Astrocyte (in vitro differentiated cells and primary cell): ENCODE measurements at regions not wholly inside any gene's neighbourhood (a gene's known extent, or its start where the extent isn't known, plus 50 kb on each side); places are given as distances from the start of the nearest gene placed in this dataset.
A peak's percentile ranks its signal among the peaks of the same experiment; 100 is the strongest.

Experiments
- DNase-seq: peaks from one replicate; pipeline ENCODE4 v3.0.0-alpha.2; 2010; ENCODE audit warnings: low read depth
- FAIRE-seq: peaks from 2 replicates; lab custom pipeline; 2011; peaks lifted over from hg19 to GRCh38; lab: Jason Lieb, UNC
- H2AFZ ChIP-seq: 2 replicates; pipeline ENCODE4 v1.6.0; 2012; ENCODE audit warnings: low read depth, low read length, inconsistent platforms
- H3K27ac ChIP-seq: 2 replicates; pipeline ENCODE4 v1.5.1; 2011; ENCODE audit warnings: low read depth, low read length, inconsistent platforms
- H3K27me3 ChIP-seq: 2 replicates; pipeline ENCODE4 v1.6.0; 2011; ENCODE audit warnings: low read length, inconsistent platforms; ENCODE audit not compliant: insufficient read depth
- H3K36me3 ChIP-seq: 2 replicates; pipeline ENCODE4 v1.5.1; 2011; ENCODE audit warnings: low read length, inconsistent platforms; ENCODE audit not compliant: insufficient read depth
- H3K4me1 ChIP-seq: 2 replicates; pipeline ENCODE4 v1.5.1; 2011; ENCODE audit warnings: low read length, inconsistent platforms; ENCODE audit not compliant: insufficient read depth
- H3K4me2 ChIP-seq: 2 replicates; pipeline ENCODE4 v1.6.0; 2012; ENCODE audit warnings: low read length, inconsistent platforms
- H3K4me3 ChIP-seq: 2 replicates; pipeline ENCODE4 v1.5.1; 2011; ENCODE audit warnings: low read depth, mild to moderate bottlenecking, low read length, inconsistent platforms; ENCODE audit not compliant: insufficient read depth
- H3K79me2 ChIP-seq: 2 replicates; pipeline ENCODE4 v1.6.0; 2012; ENCODE audit warnings: mild to moderate bottlenecking, low read length, inconsistent platforms; ENCODE audit not compliant: insufficient read depth
- H3K9ac ChIP-seq: 2 replicates; pipeline ENCODE4 v1.6.0; 2012; ENCODE audit warnings: mild to moderate bottlenecking, low read length, inconsistent platforms
- H3K9me3 ChIP-seq: 2 replicates; pipeline ENCODE4 v1.5.1; 2012; ENCODE audit warnings: low read depth, mild to moderate bottlenecking, low read length, inconsistent platforms; ENCODE audit not compliant: insufficient read depth
- H4K20me1 ChIP-seq: 2 replicates; pipeline ENCODE4 v1.6.0; 2012; ENCODE audit warnings: low read length, inconsistent platforms; ENCODE audit not compliant: insufficient read depth
- H3K27ac Mint-ChIP-seq: one replicate; pipeline ENCODE4 v1.8.0; 2021; ENCODE audit warnings: mild to moderate bottlenecking, mixed read lengths; ENCODE audit not compliant: unreplicated experiment
- H3K27me3 Mint-ChIP-seq: one replicate; pipeline ENCODE4 v1.8.0; 2021; ENCODE audit warnings: low read depth, mixed read lengths; ENCODE audit not compliant: unreplicated experiment
- H3K36me3 Mint-ChIP-seq: one replicate; pipeline ENCODE4 v1.8.0; 2021; ENCODE audit warnings: low read depth, mixed read lengths; ENCODE audit not compliant: unreplicated experiment
- H3K4me1 Mint-ChIP-seq: one replicate; pipeline ENCODE4 v1.8.0; 2021; ENCODE audit warnings: low read depth, mixed read lengths; ENCODE audit not compliant: unreplicated experiment
- H3K4me3 Mint-ChIP-seq: one replicate; pipeline ENCODE4 v1.8.0; 2021; ENCODE audit warnings: mild to moderate bottlenecking, moderate library complexity, mixed read lengths; ENCODE audit not compliant: unreplicated experiment
- H3K9me3 Mint-ChIP-seq: one replicate; pipeline ENCODE4 v1.8.0; 2021; ENCODE audit warnings: mild to moderate bottlenecking, mixed read lengths; ENCODE audit not compliant: unreplicated experiment
- CTCF ChIP-seq: IDR thresholded peaks from 2 replicates; pipeline ENCODE4 v1.5.1; 2011; ENCODE audit warnings: low read depth, mild to moderate bottlenecking, inconsistent platforms, low read length, moderate library complexity; ENCODE audit not compliant: insufficient read depth
- EZH2 ChIP-seq: IDR thresholded peaks from 2 replicates; pipeline ENCODE4 v1.6.1; 2012; ENCODE audit warnings: mild to moderate bottlenecking, low read length, inconsistent platforms; ENCODE audit not compliant: insufficient read depth

DNA sequence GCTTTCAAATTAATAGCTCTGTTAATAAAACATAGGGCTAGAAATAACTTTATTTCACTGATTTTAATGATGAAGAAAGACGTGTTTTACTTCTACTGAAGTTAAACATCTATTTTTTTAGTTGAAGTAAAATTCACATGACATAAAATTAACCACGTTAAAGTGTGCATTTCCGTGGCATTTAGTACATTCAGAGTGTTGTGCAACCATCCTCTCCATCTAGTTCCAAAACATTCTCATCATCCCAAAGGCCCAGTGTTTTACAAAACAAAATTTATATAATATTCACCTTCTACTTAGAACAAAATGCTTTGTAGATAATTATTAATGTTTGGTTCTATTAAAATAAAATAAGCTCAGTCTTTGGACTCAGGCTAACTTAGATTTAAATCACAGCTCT, 108.5 kb upstream of the GNG12 start:
- Mint-ChIP-seq H3K9me3 (peaks cover 2% of the 10 kb centered on the region), H3K4me1 (peaks cover 30% of the 10 kb centered on the region), H3K36me3 (no peaks in the 10 kb centered on the region), H3K27me3 (peaks cover 5% of the 10 kb centered on the region), H3K27ac (no peak overlapping the region), H3K4me3 (no peak overlapping the region)
- Histone ChIP-seq H3K4me1 (peaks cover 12% of the 10 kb centered on the region), H2AFZ (no peak overlapping the region), H4K20me1 (no peaks in the 10 kb centered on the region), H3K4me3 (no peak overlapping the region), H3K4me2 (no peak overlapping the region), H3K36me3 (no peaks in the 10 kb centered on the region), H3K9ac (no peak overlapping the region), H3K27ac (no peak overlapping the region), H3K79me2 (no peaks in the 10 kb centered on the region), H3K9me3 (no peaks in the 10 kb centered on the region), H3K27me3 (no peaks in the 10 kb centered on the region)
- DNase-seq: no peak
- TF ChIP-seq CTCF (no peak), EZH2 (no peak)
- FAIRE-seq: no peak

- Histone ChIP-seq H3K4me3 (no peak overlapping the region), H2AFZ (no peak overlapping the region), H3K27ac (no peak overlapping the region), H3K9me3 (no peaks in the 10 kb centered on the region), H3K79me2 (no peaks in the 10 kb centered on the region), H3K9ac (no peak overlapping the region), H3K27me3 (no peaks in the 10 kb centered on the region), H3K4me2 (no peak overlapping the region), H3K36me3 (no peaks in the 10 kb centered on the region), H3K4me1 (peaks cover 12% of the 10 kb centered on the region), H4K20me1 (no peaks in the 10 kb centered on the region)
- H3K4me3 Mint-ChIP-seq: no peak overlapping the region
- H3K36me3 Mint-ChIP-seq: no peaks in the 10 kb centered on the region
- peaks cover 30% of the 10 kb centered on the region for H3K4me1 Mint-ChIP-seq
- TF ChIP-seq EZH2 (no peak), CTCF (no peak)
- FAIRE-seq (no peak), DNase-seq (no peak)
- peaks cover 5% of the 10 kb centered on the region for H3K27me3 Mint-ChIP-seq
- peaks cover 2% of the 10 kb centered on the region for H3K9me3 Mint-ChIP-seq
- H3K27ac Mint-ChIP-seq: no peak overlapping the region
Measured at GRCh38 chr1:67941155-67941554, 107.9 kb upstream of the GNG12 start.

GRCh38 chr1:67939942-67940341, 106.7 kb upstream of the GNG12 start:
- H3K4me1 ChIP-seq: peaks cover 12% of the 10 kb centered on the region
- peaks cover 4% of the 10 kb centered on the region for H3K9me3 Mint-ChIP-seq
- no peaks in the 10 kb centered on the region for H3K79me2 ChIP-seq
- DNase-seq: no peak
- no peak overlapping the region for H3K27ac Mint-ChIP-seq
- H3K4me3 ChIP-seq: no peak overlapping the region
- no peak overlapping the region for H3K9ac ChIP-seq
- no peak overlapping the region for H3K27ac ChIP-seq
- H3K27me3 ChIP-seq: no peaks in the 10 kb centered on the region
- TF ChIP-seq EZH2 (no peak), CTCF (no peak)
- peaks cover 23% of the 10 kb centered on the region for H3K4me1 Mint-ChIP-seq
- peaks cover 5% of the 10 kb centered on the region for H3K27me3 Mint-ChIP-seq
- H4K20me1 ChIP-seq: no peaks in the 10 kb centered on the region
- H3K36me3 ChIP-seq: no peaks in the 10 kb centered on the region
- H2AFZ ChIP-seq: peak overlapping the region; percentile 53
- H3K36me3 Mint-ChIP-seq: no peaks in the 10 kb centered on the region
- no peaks in the 10 kb centered on the region for H3K9me3 ChIP-seq
- H3K4me3 Mint-ChIP-seq: no peak overlapping the region
- no peak for FAIRE-seq
- no peak overlapping the region for H3K4me2 ChIP-seq
